ENCODE measurements at regions not wholly inside any gene's neighbourhood (a gene's known extent, or its start where the extent isn't known, plus 50 kb on each side); places are given as distances from the start of the nearest gene placed in this dataset.

DNA sequence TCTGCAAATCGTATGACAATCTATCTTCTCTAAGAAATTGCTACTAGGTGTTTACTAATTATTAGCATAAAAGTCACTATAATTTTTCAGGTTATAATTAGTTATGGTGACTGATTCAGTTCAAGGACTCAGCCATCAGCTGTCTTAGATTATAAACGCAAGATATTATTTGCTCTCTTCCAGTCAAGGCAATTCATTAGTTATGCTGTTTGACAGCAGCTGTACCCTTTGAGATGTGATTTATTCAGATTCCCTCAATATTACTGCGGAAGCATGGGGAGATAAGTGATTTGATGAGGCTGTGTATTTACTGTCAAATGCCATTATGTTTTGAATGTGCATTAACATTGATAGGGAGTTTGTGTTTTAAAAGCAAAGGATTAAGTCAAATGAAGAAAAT lies 558.9 kb upstream of the FSIP2 start:
- Mint-ChIP-seq H3K9me3 (peaks cover 0 to 2% (median 0%) of the 10 kb centered on the region in 7 donors), H3K4me3 (no peak overlapping the region), H3K4me1 (no peaks in the 10 kb centered on the region), H3K27me3 (ENCODE audit: low read depth in 3 of 3) (no peaks in the 10 kb centered on the region), H3K36me3 (no peaks in the 10 kb centered on the region), H3K27ac (no peak overlapping the region)
- TF ChIP-seq, protein P1, sequence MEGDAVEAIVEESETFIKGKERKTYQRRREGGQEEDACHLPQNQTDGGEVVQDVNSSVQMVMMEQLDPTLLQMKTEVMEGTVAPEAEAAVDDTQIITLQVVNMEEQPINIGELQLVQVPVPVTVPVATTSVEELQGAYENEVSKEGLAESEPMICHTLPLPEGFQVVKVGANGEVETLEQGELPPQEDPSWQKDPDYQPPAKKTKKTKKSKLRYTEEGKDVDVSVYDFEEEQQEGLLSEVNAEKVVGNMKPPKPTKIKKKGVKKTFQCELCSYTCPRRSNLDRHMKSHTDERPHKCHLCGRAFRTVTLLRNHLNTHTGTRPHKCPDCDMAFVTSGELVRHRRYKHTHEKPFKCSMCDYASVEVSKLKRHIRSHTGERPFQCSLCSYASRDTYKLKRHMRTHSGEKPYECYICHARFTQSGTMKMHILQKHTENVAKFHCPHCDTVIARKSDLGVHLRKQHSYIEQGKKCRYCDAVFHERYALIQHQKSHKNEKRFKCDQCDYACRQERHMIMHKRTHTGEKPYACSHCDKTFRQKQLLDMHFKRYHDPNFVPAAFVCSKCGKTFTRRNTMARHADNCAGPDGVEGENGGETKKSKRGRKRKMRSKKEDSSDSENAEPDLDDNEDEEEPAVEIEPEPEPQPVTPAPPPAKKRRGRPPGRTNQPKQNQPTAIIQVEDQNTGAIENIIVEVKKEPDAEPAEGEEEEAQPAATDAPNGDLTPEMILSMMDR (IDR thresholded peaks at IDR 0.05), result no peak
- no peaks in the 10 kb centered on the region for H3K36me3 ChIP-seq (replicated peaks in 1 of 2; ENCODE audit: control insufficient read depth in 1 of 2, insufficient read depth in 2 of 2, low read length in 2 of 2)
- peaks cover 0 to 2% of the 10 kb centered on the region in 2 donors for H3K9me3 ChIP-seq (replicated peaks in 1 of 2; ENCODE audit: control insufficient read depth in 1 of 2, insufficient read depth in 1 of 2, low read length in 2 of 2)
- WGBS (ENCODE audit: insufficient coverage), result no CpG with 5 or more reads among the region's 3 CpGs
- H3K9ac ChIP-seq (ENCODE audit: insufficient read depth, low read length, poor library complexity, severe bottlenecking), result no peak overlapping the region
- no peaks in the 10 kb centered on the region for H3K27me3 ChIP-seq (ENCODE audit: control insufficient read depth in 2 of 2, insufficient read depth in 2 of 2, low read length in 2 of 2)
- H4K20me1 ChIP-seq (ENCODE audit: insufficient read depth, low read length), result no peaks in the 10 kb centered on the region
- no peak for DNase-seq
- H3K4me3 ChIP-seq (replicated peaks in 1 of 3; ENCODE audit: low read depth in 2 of 3, low read length in 3 of 3), result no peak overlapping the region
- H3K27ac ChIP-seq (ENCODE audit: low read depth in 1 of 2, low read length in 2 of 2), result no peak overlapping the region
- H3K79me2 ChIP-seq (ENCODE audit: insufficient read depth, low read length), result no peaks in the 10 kb centered on the region
- no peaks in the 10 kb centered on the region for H3K4me1 ChIP-seq (ENCODE audit: control insufficient read depth in 1 of 2, insufficient read depth in 2 of 2, low read length in 2 of 2)
- no peak overlapping the region for H2AFZ ChIP-seq (ENCODE audit: insufficient read depth, low read depth, low read length, poor library complexity, severe bottlenecking)
- H3K4me2 ChIP-seq (replicated peaks; ENCODE audit: extremely low read depth, low read length, poor library complexity, severe bottlenecking), result no peak overlapping the region
- intact Hi-C loops (cut with micrococcal nuclease), result no loop called here

DNA sequence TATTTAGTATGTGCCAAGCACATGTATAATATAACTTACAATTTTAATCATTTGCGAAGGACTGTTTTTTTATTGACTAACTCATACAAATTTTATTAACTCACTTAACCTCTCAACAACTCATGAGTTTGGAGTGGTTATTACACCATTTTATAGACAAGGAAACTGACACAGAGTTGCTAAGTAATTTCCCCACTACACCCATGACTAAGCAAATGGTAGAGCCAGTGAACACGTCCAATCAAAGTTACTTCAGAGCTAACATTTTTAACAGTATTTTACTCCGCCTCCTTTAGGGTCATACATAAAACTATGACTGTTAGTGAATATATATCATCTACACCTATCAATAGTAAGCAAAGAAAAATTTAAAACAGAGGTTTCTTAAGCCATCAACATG lies 556.7 kb upstream of the FSIP2 start:
- Histone ChIP-seq H3K79me2 (ENCODE audit: insufficient read depth, low read length) (no peaks in the 10 kb centered on the region), H3K36me3 (replicated peaks in 1 of 2; ENCODE audit: control insufficient read depth in 1 of 2, insufficient read depth in 2 of 2, low read length in 2 of 2) (no peaks in the 10 kb centered on the region), H3K4me3 (replicated peaks in 1 of 3; ENCODE audit: low read depth in 2 of 3, low read length in 3 of 3) (no peak overlapping the region), H3K27ac (ENCODE audit: low read depth in 1 of 2, low read length in 2 of 2) (no peak overlapping the region), H3K9ac (ENCODE audit: insufficient read depth, low read length, poor library complexity, severe bottlenecking) (no peak overlapping the region), H4K20me1 (ENCODE audit: insufficient read depth, low read length) (no peaks in the 10 kb centered on the region), H3K4me1 (ENCODE audit: control insufficient read depth in 1 of 2, insufficient read depth in 2 of 2, low read length in 2 of 2) (no peaks in the 10 kb centered on the region), H2AFZ (ENCODE audit: insufficient read depth, low read depth, low read length, poor library complexity, severe bottlenecking) (no peak overlapping the region), H3K27me3 (ENCODE audit: control insufficient read depth in 2 of 2, insufficient read depth in 2 of 2, low read length in 2 of 2) (no peaks in the 10 kb centered on the region), H3K4me2 (replicated peaks; ENCODE audit: extremely low read depth, low read length, poor library complexity, severe bottlenecking) (no peak overlapping the region), H3K9me3 (replicated peaks in 1 of 2; ENCODE audit: control insufficient read depth in 1 of 2, insufficient read depth in 1 of 2, low read length in 2 of 2) (peaks cover 0 to 10% of the 10 kb centered on the region in 2 donors)
- TF ChIP-seq, protein P1 (IDR thresholded peaks at IDR 0.05), result no peak
- intact Hi-C loops (cut with micrococcal nuclease), result no loop called here
- no peaks in the 10 kb centered on the region for H3K4me1 Mint-ChIP-seq
- no peaks in the 10 kb centered on the region for H3K27me3 Mint-ChIP-seq (ENCODE audit: low read depth in 3 of 3)
- no peak overlapping the region for H3K4me3 Mint-ChIP-seq
- H3K27ac Mint-ChIP-seq, result no peak overlapping the region
- H3K36me3 Mint-ChIP-seq, result no peaks in the 10 kb centered on the region
- no CpG with 5 or more reads among the region's 3 CpGs for WGBS (ENCODE audit: insufficient coverage)
- no peak for DNase-seq
- peaks cover 0 to 6% (median 4%) of the 10 kb centered on the region in 7 donors for H3K9me3 Mint-ChIP-seq
